NAMALWA (cell line): ENCODE measurements at regions not wholly inside any gene's neighbourhood (a gene's known extent, or its start where the extent isn't known, plus 50 kb on each side); places are given as distances from the start of the nearest gene placed in this dataset.
"Not testable (repeated sequence)": the region's sequence is repeated elsewhere in the genome, so short reads cannot be mapped to it uniquely, and the experiment has no call there.

Experiments used
- DNase-seq: peaks from one replicate; pipeline ENCODE4 v3.0.0-alpha.2; 2015; ENCODE audit warnings: low spot score

DNA sequence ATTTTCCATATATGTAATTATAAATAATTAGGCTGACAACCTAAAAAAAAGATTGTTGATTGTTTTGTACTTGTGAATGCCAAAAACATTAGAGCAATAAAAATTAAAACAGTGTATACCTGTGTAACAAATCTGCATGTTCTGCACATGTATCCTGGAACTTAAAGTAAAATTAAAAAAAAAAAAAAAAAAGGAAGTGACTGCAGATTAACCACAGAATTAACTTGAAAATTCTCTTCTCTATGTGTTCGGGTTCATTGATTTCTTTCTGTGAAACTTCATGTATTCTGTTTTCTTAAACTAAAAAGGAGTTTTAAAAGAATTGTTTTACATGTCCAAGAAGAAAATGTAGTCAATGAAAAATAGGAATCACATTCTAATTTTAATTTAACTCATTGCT, 95.7 kb downstream of the FASLG start:
- DNase-seq: no peak

DNA sequence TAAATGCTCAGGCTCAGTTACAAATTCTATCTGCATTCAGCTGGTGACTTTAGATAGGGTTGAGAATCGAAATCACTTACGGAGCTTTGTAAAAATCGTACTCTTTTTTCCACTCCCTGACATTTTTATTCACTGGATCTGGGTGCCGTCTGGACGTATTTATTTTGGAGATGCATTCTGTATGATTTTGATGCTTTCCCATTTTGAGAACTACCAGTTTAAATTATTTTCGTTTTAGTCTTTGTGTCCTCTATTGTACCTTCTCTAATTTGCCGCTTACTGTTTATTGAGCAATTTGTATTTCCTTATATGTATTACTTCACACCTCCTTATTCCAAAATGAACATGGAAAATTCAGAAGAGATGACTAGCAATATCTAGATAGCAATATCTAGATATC, 96.2 kb downstream of the FASLG start:
- DNase-seq: no peak

DNA sequence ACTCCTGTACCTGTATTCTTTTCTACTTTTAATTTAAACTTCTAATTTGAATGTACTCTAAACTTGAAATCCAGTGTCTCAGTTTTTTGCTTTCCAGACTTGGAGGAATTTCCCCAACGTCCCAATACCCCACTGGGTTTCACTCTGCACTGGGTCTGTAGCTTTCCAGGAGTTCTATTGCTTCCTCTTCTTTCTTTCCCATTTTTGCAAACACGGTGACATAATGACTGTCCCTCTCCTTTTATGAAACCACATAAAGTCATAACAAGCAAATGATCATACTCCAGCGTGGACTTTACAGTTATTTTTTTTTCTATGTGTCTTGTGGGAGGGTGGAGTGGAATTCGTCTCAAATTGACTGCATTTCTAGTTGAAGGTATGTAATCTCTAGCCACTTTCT, 97.1 kb downstream of the FASLG start:
- no peak for DNase-seq

DNA sequence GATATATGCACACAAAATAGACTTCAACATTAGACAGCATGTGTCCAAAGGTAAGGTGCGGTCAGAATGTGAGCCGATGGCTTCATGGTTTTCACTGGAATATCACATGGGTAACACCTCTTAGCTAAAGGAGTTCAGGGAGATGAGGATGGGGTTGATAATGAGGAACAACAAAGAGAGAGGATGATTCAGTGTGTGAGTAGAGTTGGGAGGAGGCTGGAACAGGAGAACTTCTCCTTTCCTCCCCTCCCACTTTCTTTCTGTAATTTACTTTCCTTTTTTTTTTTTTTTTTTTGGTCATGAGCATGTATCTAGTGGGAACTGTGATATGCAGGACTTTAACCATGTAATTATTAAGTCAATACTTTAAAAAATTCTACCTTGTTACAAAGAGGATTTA, 99.4 kb downstream of the FASLG start:
- no peak for DNase-seq

- no peak for DNase-seq
Measured at GRCh38 chr1:172760121-172760520, 101.2 kb downstream of the FASLG start.

DNA sequence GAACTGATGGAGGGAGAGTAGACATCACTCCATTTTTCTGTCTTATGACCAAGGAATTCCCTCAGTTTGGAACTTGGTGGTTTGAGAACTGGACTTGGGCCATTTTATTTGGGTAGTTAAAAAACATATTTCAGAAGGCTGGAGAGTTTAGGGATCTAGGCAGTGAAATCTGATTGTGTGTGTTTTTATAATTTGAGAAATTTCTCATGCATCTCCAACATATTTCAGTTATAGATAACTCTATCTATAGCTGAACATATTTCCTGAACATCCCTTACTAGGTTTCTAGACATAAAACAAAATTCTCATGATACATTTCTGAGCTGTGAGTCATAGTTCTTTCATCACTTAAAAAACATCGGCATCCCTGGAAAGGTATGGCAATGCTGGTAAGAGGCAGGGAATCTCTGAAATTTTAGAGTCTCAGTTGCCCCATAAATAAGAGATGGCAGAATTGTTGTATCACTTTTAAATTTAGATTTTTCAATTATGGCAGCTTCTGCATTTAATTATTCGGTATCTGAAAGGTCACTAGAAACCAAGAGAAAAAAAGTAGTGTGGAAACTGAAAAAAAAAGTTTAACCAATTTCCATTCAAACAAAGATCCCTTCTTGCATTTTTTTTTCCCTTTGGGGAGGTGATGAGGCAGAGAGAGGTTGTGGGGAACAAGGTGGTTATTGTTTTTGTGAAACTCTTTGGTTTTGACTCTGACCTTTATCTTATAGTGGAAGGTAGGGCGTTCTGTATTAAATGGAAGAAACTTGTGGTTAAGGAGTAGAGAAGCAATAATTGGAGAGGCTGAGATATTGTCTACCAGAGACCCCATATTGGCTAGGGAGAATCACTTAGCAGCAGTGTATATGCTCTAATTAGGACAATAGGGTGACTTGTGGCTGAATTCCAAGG, 102.9 kb downstream of the FASLG start:
- no peak for DNase-seq

GRCh38 chr1:172763057-172763456, 104.2 kb downstream of the FASLG start:
- no peak for DNase-seq

- peak; percentile 38 for DNase-seq
Measured at GRCh38 chr1:172764378-172764777, 105.5 kb downstream of the FASLG start.

- DNase-seq: no peak
Measured at GRCh38 chr1:172766462-172766861, 107.6 kb downstream of the FASLG start.

DNA sequence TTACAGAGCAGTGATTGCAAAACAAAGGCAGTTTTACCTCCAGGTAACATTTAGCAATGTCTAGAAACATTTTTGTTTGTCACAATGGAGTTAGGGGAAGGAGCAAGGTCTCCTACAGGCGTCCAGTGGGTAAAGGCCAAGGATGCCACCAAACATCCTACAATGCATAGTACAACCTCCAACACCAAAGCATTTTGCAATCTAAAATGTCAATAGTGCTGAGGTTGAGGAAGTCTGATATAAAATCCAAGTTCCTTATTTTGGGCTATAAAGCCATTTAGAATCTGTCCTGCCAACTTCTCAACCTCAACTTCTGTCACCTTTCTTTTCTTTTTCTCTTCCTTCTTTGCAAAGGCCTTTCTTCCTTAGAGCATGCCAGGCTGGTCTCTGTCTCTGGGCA, 111.2 kb downstream of the FASLG start:
- DNase-seq: no peak

DNA sequence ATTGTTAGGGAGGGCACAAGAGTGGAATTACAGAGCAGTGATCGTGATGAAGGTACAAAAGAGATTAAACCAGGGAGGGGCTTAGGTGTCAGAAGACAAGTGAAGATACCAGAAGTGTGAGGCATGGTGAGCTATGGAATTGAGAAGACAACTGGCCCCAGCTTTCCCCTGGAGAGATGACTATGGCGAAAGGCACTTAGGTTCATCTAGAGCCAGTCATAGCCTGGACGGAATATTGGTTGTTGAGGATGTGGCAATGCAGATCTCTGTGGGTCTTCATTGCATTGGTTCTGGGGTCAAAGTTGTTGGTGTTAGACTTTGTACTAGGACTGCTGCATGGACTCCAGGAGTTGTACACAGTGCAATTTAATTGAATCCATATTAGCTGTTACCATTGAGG, 115.7 kb downstream of the FASLG start:
- no peak for DNase-seq

GRCh38 chr1:172775606-172776005, 116.7 kb downstream of the FASLG start:
- no peak for DNase-seq

DNA sequence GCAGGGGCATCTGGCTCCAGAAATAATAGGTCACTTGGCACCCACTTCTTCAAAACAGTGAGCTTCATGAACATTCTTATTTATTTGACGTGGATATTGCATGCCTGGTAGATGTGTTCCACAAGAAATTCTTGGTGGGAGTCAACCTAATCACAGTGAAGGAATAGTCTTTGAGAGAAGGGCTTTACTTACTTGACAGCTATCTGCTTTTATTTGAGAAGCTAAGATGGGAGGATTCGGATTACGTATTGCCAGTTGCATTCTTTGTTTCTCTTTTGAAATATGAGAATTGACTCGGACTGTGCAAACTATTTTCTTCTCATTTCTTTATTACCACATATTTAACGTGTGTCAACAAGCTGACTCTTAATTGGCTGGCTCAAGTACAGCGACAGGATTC, 117.2 kb downstream of the FASLG start:
- DNase-seq: no peak

DNA sequence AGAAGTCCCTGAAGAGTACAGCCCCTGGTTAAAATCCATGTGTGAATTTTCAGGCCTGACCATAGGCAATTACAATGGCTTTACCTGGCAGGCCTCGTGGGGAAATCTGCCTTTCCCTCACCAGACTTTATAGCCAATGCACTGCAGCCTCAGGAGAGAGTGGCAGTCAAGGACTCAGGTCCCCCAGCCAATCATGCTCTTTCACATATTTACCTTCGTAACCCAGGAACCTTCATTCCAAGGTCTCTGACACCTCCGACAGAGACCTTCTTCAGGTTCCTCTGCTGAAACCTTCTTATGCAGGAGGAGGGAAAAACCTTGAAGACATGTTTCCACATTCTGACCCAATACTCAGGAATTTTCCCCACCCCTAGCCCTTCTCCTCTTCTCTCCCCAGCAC, 118.9 kb downstream of the FASLG start:
- DNase-seq: no peak

GRCh38 chr1:172778456-172779455, 119.9 kb downstream of the FASLG start:
- peak; percentile 50 for DNase-seq

DNA sequence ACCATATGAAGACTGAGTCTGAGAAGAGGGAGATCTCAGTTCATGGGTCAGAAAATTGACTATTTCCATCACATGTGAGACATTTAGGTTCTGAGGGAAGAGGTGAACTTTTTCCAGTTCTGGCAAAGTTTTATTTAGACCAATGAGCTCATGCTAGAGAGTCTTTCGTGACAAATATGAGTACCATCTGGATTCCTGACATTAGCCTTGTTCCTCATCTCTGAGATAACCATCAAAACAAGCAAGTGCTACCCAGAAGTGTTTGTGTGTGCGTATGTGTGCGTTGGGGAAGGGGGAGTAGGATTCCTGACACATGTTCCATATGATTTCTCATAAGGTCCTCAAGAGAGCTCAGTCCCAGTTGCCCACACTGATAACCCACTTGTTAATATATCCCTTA, 120.6 kb downstream of the FASLG start:
- DNase-seq: no peak

DNA sequence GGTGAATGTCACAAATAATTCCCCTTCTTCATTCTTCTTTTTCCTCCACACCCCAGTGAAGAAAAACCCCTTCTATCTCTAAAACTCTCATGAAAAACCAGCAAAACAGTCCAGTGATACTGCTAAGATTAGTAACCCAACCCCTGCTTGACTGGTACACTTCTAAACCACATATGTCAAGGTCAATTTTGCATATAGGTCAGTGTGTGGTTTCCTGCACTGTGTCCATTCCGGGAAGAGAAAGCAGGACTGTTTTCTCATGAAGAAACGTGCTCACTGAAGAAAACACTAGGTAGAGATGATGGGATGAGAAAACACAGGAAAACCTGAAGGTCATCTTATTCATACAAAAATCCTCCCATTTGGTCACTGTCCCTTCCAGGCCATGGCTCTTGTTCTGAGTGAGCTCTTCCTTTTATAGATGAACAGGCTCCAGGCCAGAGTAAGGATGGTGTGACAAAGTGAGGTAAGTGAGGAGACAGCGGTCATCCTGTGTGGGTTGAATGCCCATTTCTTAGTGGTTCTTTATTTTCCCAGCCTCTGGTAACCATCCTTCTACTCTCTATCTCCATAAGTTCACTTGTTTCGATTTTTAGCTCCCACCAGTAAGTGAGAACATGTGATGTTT, 122.7 kb downstream of the FASLG start:
- peak; percentile 24 for DNase-seq

- no peak for DNase-seq
Measured at GRCh38 chr1:172789840-172790239, 130.9 kb downstream of the FASLG start.

DNA sequence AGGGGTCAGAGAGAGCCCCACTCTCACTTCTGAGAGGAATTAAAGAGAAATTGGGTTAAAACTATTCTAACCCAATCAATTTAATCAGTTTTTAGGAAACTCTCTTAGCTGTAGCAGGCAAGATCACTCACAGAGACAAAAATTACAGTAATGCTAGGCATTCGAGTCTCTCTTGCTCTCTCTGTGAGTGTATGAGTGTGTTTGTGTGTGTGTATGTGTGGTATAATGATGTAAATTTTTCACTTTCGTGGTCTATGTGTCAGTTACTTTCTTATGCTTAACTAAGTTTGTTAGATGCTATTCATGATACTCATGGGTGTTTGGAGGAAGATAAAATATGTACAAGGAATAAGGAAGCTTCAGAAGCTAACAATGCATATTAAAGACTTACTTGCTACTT, 131.3 kb downstream of the FASLG start:
- no peak for DNase-seq

- no peak for DNase-seq
Measured at GRCh38 chr1:172793823-172794222, 134.9 kb downstream of the FASLG start.

DNA sequence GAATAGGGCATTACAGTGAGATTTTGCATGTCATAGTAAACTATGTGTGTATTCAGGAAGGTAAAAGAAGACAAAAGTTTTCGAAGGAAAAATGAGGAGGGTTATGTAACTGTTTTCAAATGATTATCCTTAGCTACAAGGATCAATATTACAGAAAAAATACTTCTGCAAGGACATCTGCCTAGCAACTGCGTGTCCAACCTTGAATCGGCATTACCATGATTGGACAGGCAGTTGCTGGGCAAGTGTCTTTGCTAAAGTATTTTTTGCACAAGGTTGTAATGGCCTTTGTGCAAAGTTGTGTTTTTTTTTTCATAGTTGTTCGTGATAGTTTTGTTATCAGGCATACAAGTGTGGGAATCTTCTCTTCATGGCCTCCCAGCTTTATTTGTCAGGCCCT, 136.8 kb downstream of the FASLG start:
- DNase-seq: no peak

GRCh38 chr1:172799804-172800203, 140.9 kb downstream of the FASLG start:
- DNase-seq: not testable (repeated sequence)
